Astrocyte (in vitro differentiated cells and primary cell): ENCODE measurements at regions not wholly inside any gene's neighbourhood (a gene's known extent, or its start where the extent isn't known, plus 50 kb on each side); places are given as distances from the start of the nearest gene placed in this dataset. TPM values are rescaled to one million over a fixed set of nuclear protein-coding genes. Genes with fewer than 3 reads are reported as not detected.

ENCODE experiments used
- microRNA-seq: library from miRNA; unstranded; fragments of <30 nt; microRNA quantifications from one replicate; pipeline ENCODE4 v1.2.0, GENCODE V29; 2020

Small RNA genes in the stretch of these regions (microRNA-seq; reads per million reads assigned to microRNA genes)
- not detected for gene MIR1246
